ENCODE measurements at regions not wholly inside any gene's neighbourhood (a gene's known extent, or its start where the extent isn't known, plus 50 kb on each side); places are given as distances from the start of the nearest gene placed in this dataset.
"Not testable (repeated sequence)": the region's sequence is repeated elsewhere in the genome, so short reads cannot be mapped to it uniquely, and the experiment has no call there.

GRCh38 chr4:174009686-174010451, 273.6 kb downstream of the FBXO8 start:
- Histone ChIP-seq H3K4me1 (no peaks in the 10 kb centered on the region), H3K4me3 (no peak overlapping the region), H3K27ac (no peak overlapping the region), H3K36me3 (no peaks in the 10 kb centered on the region), H3K9me3 (no peaks in the 10 kb centered on the region), H3K27me3 (no peaks in the 10 kb centered on the region)
- no peak for TF ChIP-seq CTCF (IDR thresholded peaks at IDR 0.05)
- DNase-seq (no peak), ATAC-seq (no peak)
- intact Hi-C loops (cut with DNase I) = no loop called here

- ATAC-seq (no peak), DNase-seq (no peak)
- intact Hi-C loops (cut with DNase I) = no loop called here
- no peak overlapping the region for H3K4me3 ChIP-seq
- H3K27me3 ChIP-seq = no peaks in the 10 kb centered on the region
- no peak for TF ChIP-seq CTCF (IDR thresholded peaks at IDR 0.05)
- no peak overlapping the region for H3K27ac ChIP-seq
- H3K4me1 ChIP-seq = no peaks in the 10 kb centered on the region
- H3K9me3 ChIP-seq = no peaks in the 10 kb centered on the region
- H3K36me3 ChIP-seq = no peaks in the 10 kb centered on the region
Observed at GRCh38 chr4:174005422-174005821, 278.0 kb downstream of the FBXO8 start.

- TF ChIP-seq CTCF (IDR thresholded peaks at IDR 0.05) = no peak
- no peak overlapping the region for H3K27ac ChIP-seq
- intact Hi-C loops (cut with DNase I) = no loop called here
- H3K4me1 ChIP-seq = no peaks in the 10 kb centered on the region
- no peak overlapping the region for H3K4me3 ChIP-seq
- DNase-seq (no peak), ATAC-seq (no peak)
- H3K27me3 ChIP-seq = no peaks in the 10 kb centered on the region
- H3K36me3 ChIP-seq = no peaks in the 10 kb centered on the region
- no peaks in the 10 kb centered on the region for H3K9me3 ChIP-seq
Observed at GRCh38 chr4:173998471-173999144, 284.9 kb downstream of the FBXO8 start.

- intact Hi-C loops (cut with DNase I); H3K36me3 ChIP-seq; H3K27ac ChIP-seq; H3K4me1 ChIP-seq; ATAC-seq; H3K27me3 ChIP-seq; H3K9me3 ChIP-seq; DNase-seq; H3K4me3 ChIP-seq: not testable (repeated sequence)
Observed at GRCh38 chr4:173995779-173996178, 287.7 kb downstream of the FBXO8 start.

GRCh38 chr4:173991814-173992213, 291.7 kb downstream of the FBXO8 start:
- H3K27me3 ChIP-seq = peaks cover 7% of the 10 kb centered on the region
- TF ChIP-seq CTCF (IDR thresholded peaks at IDR 0.05) = no peak
- no peak overlapping the region for H3K27ac ChIP-seq
- no peaks in the 10 kb centered on the region for H3K4me1 ChIP-seq
- no peaks in the 10 kb centered on the region for H3K36me3 ChIP-seq
- no peak for ATAC-seq
- H3K4me3 ChIP-seq = no peak overlapping the region
- H3K9me3 ChIP-seq = no peaks in the 10 kb centered on the region
- intact Hi-C loops (cut with DNase I) = no loop called here
- DNase-seq = no peak

- peaks cover 7% of the 10 kb centered on the region for H3K27me3 ChIP-seq
- H3K36me3 ChIP-seq = no peaks in the 10 kb centered on the region
- DNase-seq = no peak
- H3K4me1 ChIP-seq = no peaks in the 10 kb centered on the region
- no peak for ATAC-seq
- TF ChIP-seq CTCF (IDR thresholded peaks at IDR 0.05) = no peak
- no peak overlapping the region for H3K4me3 ChIP-seq
- no peaks in the 10 kb centered on the region for H3K9me3 ChIP-seq
- intact Hi-C loops (cut with DNase I) = no loop called here
- no peak overlapping the region for H3K27ac ChIP-seq
Observed at GRCh38 chr4:173991316-173991715, 292.2 kb downstream of the FBXO8 start.
